CD4-positive, alpha-beta T cell treated with Interferon alpha-2 for 1 hour (primary cell): ENCODE measurements at regions not wholly inside any gene's neighbourhood (a gene's known extent, or its start where the extent isn't known, plus 50 kb on each side); places are given as distances from the start of the nearest gene placed in this dataset.

Experiments
- DNase-seq, 2 donors: peaks; one replicate each; pipeline ENCODE4 v3.0.0-alpha.2; 2020 to 2022

GRCh38 chr2:180443888-180444287 is 436.8 kb upstream of the CWC22 start:
- DNase-seq, result no peak

- DNase-seq, result no peak
Measured at GRCh38 chr2:180442860-180443644, 436.0 kb upstream of the CWC22 start.

GRCh38 chr2:180419212-180419611 is 412.1 kb upstream of the CWC22 start:
- DNase-seq, result no peak

GRCh38 chr2:180416627-180417026 is 409.5 kb upstream of the CWC22 start:
- DNase-seq, result no peak

GRCh38 chr2:180413336-180413735 is 406.2 kb upstream of the CWC22 start:
- no peak for DNase-seq

GRCh38 chr2:180412219-180412618 is 405.1 kb upstream of the CWC22 start:
- no peak for DNase-seq

- no peak for DNase-seq
Measured at GRCh38 chr2:180411661-180412060, 404.6 kb upstream of the CWC22 start.

GRCh38 chr2:180406687-180407086 is 399.6 kb upstream of the CWC22 start:
- DNase-seq, result no peak

GRCh38 chr2:180405520-180405919 is 398.4 kb upstream of the CWC22 start:
- DNase-seq, result no peak

GRCh38 chr2:180394305-180394704 is 387.2 kb upstream of the CWC22 start:
- no peak for DNase-seq

- no peak for DNase-seq
Measured at GRCh38 chr2:180385601-180386201, 378.6 kb upstream of the CWC22 start.

- no peak for DNase-seq
Measured at GRCh38 chr2:180376066-180376465, 369.0 kb upstream of the CWC22 start.

- no peak for DNase-seq
Measured at GRCh38 chr2:180374502-180375281, 367.6 kb upstream of the CWC22 start.

GRCh38 chr2:180370511-180371205 is 363.6 kb upstream of the CWC22 start:
- DNase-seq, result no peak

GRCh38 chr2:180368881-180369280 is 361.8 kb upstream of the CWC22 start:
- no peak for DNase-seq

- DNase-seq, result no peak
Measured at GRCh38 chr2:180367815-180368214, 360.7 kb upstream of the CWC22 start.

GRCh38 chr2:180366481-180366880 is 359.4 kb upstream of the CWC22 start:
- no peak for DNase-seq

GRCh38 chr2:180364719-180365118 is 357.6 kb upstream of the CWC22 start:
- no peak for DNase-seq

- no peak for DNase-seq
Measured at GRCh38 chr2:180360283-180360618, 353.2 kb upstream of the CWC22 start.

GRCh38 chr2:180359522-180360282 is 352.6 kb upstream of the CWC22 start:
- DNase-seq, result peak; percentile 6 to 41

GRCh38 chr2:180358458-180358857 is 351.4 kb upstream of the CWC22 start:
- DNase-seq, result no peak

GRCh38 chr2:180356676-180357075 is 349.6 kb upstream of the CWC22 start:
- DNase-seq, result no peak

GRCh38 chr2:180352620-180353019 is 345.5 kb upstream of the CWC22 start:
- DNase-seq, result no peak
